ENCODE measurements at regions not wholly inside any gene's neighbourhood (a gene's known extent, or its start where the extent isn't known, plus 50 kb on each side); places are given as distances from the start of the nearest gene placed in this dataset.
"Not testable (repeated sequence)": the region's sequence is repeated elsewhere in the genome, so short reads cannot be mapped to it uniquely, and the experiment has no call there.

GRCh38 chr2:110287253-110287652 is 74.9 kb upstream of the MTLN start:
- FAIRE-seq = not testable (repeated sequence)

- not testable (repeated sequence) for FAIRE-seq
Measured at GRCh38 chr2:110285002-110285401, 72.7 kb upstream of the MTLN start.

GRCh38 chr2:110280804-110281203 is 68.5 kb upstream of the MTLN start:
- not testable (repeated sequence) for FAIRE-seq

- not testable (repeated sequence) for FAIRE-seq
Measured at GRCh38 chr2:110277054-110277453, 64.7 kb upstream of the MTLN start.

- not testable (repeated sequence) for FAIRE-seq
Measured at GRCh38 chr2:110276092-110276491, 63.7 kb upstream of the MTLN start.

- FAIRE-seq = not testable (repeated sequence)
Measured at GRCh38 chr2:110269674-110270073, 57.3 kb upstream of the MTLN start.

- not testable (repeated sequence) for FAIRE-seq
Measured at GRCh38 chr2:110267828-110268407, 55.6 kb upstream of the MTLN start.

GRCh38 chr2:110264804-110265203 is 52.5 kb upstream of the MTLN start:
- FAIRE-seq = not testable (repeated sequence)

GRCh38 chr2:110264076-110264681 is 51.8 kb upstream of the MTLN start:
- FAIRE-seq = not testable (repeated sequence)

GRCh38 chr2:110263462-110263861 is 51.1 kb upstream of the MTLN start:
- FAIRE-seq = not testable (repeated sequence)
